Amniotic epithelial cell (primary cell): ENCODE measurements at regions not wholly inside any gene's neighbourhood (a gene's known extent, or its start where the extent isn't known, plus 50 kb on each side); places are given as distances from the start of the nearest gene placed in this dataset.

ENCODE experiments used
- DNase-seq: peaks from one replicate; pipeline ENCODE4 v3.0.0-alpha.2; 2010; ENCODE audit warnings: low read depth

DNA sequence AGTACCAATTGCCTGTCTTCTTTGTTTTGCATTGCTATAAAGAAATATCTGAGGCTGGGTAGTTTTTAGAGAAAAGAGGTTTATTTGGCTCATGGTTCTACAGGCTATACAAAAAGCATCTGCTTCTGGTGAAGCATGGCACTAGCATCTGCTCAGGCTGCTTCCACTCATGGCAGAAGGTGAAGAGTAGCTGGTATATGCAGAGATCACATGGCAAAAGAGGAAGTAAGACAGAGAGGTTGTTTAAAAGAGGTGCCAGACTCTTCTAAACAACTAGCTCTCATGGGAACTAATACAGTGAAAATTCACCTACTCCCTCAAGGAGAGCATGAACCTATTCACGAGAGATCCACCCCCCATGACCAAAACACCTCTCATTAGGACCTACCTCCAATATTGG, 56.7 kb upstream of the GUCA2B start:
- no peak for DNase-seq

DNA sequence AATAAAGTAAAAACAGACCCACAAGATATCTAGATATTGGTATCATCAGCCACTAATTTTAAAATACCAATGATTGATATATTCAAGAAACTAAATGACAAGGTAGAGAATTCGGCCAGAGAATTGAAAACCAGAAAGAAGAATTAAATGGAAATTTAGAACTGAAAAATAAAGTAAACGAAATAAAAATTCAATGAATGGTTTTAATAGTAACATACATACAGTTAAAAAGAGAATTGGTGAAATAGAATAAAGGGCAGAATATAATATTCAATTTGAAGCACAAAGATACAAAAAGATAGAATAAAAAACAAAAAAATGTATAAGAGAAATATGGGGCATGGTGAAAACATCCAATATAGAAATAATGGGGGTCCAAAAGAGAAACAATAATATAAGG, 64.0 kb upstream of the GUCA2B start:
- no peak for DNase-seq

DNA sequence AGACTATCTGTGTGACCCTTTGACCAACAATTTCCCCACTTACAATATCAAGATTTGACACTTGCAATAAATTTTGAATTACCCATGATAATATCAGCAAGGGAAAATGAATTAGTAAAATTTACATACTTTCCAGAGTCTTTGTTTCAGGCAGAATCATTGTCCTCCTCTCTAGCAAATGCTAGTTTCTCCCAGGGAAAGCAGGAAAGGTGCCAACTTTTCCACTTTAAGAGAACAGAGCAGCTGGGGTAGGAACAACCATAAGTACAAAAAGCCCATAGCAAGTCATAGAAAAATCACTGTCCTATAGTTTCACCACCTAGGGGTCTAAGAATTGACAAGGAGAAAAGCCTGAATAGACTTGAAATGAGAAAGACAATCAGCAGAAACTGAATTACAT, 67.1 kb upstream of the GUCA2B start:
- no peak for DNase-seq

DNA sequence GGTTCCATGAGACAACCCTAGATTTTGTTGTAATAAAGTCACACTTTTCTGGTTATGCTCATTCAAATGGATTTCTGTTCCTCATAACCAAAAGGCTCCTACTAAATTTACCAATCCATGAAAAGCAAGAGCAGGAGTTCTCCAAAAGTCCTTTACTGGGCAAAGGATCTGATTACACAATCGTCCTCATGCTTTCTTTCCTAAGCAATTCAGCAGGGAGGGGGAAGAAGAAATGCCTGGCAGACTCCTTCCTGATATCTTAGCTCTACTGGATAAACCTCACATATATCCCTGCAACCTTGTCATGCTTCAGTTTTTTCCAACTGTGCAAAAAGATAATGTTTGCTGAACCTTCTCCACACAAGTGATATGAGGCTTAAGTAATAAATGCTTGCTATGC, 67.6 kb upstream of the GUCA2B start:
- DNase-seq = peak; percentile 81

DNA sequence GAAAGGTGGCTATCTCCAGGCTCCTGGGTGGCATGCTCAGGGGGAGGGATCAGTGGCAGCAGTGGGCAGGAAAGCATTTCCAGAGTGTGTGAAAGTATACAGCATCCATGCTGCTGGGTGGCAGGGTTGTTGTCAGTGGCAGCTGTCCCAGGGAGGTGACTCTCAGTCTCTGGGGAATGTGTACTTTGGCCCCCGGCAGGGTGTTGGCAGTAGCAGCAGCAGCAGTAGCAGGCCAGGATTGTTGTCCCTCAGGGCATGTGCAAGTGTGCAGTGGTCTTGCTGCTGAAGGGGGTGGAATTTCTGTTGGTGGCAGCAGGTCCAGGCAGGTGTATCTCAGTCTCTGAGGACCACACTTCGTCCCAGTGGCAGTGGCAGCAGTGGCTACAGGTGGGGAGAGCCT, 71.7 kb upstream of the GUCA2B start:
- DNase-seq = no peak

DNA sequence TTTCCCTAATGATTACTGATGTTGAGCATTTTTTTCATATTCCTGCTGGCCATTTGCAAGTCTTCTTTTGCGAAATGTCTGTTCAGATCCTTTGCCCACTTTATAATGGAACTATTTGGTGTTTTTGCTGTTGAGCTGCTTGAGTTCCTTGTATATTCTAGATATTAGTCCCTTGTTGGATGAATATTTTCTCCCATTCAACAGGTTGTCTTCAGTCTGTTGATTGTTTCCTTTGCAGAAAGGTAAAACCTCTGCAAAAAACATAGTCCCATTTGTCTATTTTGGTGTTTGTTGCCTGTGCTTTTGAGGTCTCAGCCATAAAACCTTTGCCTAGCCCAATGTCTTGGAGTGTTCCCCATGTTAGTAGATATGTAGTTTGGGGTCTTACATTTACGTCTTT, 78.0 kb upstream of the GUCA2B start:
- no peak for DNase-seq

DNA sequence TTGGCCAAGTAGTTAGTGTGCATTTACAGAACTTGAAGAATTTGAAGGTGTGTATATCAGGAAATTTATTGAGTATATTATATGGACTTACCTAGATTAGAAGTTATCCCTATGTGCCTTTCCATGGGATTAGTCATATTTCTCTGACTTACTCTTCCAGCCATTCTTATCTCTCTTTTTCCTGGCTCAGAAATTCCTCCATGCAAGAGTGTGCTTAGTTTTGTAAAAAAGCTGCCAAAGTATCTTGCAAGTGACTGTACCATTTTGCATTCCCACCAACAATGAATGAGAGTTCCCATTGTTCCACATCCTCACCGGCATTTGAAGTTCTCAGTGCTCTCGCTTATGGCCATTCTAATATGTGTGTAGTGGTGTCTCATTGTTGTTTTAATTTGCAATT, 82.2 kb upstream of the GUCA2B start:
- peak; percentile 13 for DNase-seq

DNA sequence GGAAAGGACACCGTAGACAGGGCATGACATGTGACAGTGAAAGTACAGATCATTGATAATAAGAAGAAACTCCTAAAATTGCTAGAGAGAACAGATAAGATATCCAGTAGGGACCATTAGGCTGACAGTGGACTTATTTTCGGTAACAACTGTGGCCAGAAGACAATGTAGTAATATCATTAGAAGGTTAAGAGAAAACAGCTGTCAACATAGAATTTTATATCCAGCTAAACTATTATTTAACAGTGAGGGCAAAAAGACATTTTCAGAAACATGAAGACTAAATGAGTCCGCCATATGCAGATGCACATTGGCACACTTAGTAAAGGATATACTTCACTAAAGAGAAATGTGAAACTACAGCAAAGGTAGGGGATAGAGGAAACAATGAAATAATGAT, 95.4 kb upstream of the GUCA2B start:
- no peak for DNase-seq

DNA sequence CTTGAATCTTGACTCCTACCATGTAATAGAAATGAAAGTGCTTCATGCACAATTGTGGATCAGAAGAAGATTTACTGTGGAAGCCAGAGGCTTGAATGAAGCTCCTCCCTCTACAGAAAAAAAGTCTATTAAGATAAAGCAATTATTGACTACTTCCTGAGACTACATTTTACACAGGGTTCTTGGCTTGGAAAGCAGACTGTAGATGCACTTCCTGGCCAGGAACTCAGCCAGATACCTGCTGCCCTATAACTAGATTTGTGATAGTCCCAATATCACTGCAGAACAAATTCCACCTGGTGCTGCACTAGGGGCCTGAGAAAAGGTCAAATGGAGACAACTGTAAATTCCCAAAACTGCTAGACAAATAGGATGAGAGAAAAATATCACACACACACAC, 96.8 kb upstream of the GUCA2B start:
- no peak for DNase-seq

DNA sequence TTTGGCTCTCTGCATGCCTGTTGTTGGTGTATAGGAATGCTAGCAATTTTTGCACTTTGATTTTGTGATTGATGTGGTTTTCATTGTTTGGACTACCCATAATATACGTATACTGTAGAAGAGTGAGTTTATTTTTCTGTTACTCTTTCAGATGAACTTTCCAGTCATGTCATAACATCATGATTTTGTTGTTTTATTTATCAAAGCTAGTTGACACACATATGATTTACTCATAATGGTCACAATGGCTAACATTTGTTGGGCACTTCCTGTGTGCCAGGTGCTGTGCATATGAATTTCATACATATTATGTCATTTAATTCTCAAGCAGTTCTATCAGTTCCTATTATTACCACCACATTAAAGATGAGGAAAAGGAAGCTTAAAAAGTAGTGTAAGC, 98.1 kb upstream of the GUCA2B start:
- DNase-seq = no peak

DNA sequence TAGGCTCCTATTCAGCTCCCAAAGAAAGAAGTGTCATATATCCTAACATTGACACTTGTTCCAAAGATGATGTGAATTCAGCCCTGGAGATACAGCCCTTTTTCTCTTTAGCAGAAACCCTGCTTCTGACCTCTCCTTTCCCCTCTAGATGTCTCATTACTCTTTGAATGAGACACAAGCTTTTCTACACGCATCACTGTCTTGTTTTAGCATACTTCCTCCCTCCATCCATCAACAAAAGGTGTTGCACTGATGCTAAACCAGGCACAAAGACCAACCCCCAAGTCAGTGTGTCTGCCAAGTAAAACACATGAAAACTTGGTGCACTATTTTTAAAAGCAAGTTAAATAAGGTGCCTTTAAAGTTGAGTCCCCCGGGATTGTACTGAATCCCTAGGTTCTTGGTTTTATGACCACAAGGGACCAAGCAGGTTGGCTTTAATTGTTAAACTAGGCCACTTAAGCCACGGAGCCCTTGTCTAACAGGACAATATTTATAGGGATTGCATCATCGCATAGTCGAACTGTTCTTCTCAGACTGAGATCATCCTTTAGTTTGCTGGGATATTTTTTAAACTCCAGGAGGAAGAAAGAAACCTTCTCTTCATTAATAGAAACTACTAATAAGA, 101.0 kb upstream of the GUCA2B start:
- DNase-seq = peak; percentile 4

DNA sequence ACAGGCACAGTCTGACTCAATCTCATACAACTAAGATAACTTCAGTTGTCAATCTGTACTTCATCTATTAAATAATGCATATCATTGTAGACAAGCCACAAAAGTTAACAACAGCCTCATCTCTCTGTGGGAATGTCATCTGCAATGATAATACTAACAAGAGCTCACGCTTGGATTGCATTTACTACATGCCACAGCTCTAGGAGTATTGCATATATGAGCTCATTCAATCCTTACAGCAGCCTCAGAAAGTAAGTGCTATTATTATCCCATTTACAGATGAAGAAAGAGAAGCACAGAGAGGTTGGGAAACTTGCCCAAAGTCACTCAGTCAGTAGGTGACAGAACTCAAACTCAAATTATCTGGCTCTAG, 105.7 kb upstream of the GUCA2B start:
- peak; percentile 61 for DNase-seq

DNA sequence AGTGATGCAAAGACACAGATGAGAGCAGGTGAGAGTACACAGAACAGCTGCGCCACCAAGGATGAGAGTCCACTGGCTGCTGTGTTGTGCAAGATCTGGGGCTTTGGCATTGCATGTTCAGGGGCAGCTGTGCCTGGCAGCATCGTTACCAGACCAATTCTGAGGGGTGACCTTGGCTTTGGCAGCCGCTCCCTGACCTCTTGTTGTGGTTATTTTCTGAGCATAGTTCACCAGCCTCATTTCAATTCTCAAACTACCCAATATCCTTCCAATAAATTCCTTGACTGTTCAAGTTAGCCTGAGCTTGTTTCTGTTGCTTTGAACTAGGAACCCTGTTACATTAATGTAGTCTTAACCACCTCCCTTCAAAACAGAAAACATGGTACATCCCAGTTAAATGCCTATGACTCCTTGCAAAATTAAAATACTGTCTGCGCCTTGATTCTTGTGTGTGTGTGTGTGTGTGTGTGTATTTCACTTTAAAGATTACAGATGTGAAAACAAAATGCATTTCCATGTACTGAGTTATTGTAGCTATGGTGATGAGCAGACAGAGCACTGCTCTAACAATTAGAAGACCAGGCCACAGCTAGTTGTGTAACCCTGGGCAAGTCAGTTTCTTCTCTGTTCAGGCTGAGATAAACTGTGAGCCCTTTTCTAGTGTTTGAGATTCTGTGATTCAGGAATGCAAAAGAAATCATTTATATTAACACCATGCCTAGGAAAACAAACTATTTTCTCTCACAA, 106.3 kb upstream of the GUCA2B start:
- DNase-seq = peak; percentile 64

DNA sequence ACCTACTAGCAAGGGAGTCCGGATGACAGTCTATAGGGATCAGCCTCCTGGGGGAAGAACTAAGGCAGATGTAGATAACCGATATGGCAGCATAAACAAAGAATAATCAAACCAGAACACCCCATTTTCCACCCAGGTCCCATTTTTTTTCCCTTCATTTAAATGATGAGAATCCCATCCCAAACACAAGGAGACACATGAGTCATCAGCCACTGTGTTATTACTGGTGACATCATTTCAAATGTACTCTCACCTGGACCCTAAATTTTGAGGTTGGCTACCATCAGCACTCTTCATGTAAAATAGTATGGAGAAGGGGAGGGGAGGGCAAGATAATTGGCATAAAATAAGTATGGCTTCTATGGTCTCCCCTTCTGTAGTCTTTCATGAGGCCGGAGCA, 108.9 kb upstream of the GUCA2B start:
- no peak for DNase-seq

DNA sequence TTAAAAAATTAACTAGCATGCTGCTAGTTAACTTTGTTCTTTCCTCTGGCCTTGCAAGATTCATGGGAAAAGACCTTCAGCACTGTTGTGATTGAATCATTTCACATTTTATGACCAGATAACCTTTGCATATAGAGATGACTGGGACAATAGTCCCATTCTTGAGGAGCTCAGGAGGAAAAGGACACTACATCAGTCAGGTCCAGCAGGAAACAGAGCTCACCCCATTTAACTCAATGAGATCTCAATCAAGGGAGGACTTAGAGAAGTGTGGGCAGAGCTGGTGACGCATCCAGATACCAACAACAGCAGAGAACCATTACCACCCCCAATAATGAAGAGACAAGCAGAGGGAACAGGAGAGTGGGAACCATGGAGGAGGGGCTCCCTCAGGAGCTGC, 109.4 kb upstream of the GUCA2B start:
- no peak for DNase-seq

DNA sequence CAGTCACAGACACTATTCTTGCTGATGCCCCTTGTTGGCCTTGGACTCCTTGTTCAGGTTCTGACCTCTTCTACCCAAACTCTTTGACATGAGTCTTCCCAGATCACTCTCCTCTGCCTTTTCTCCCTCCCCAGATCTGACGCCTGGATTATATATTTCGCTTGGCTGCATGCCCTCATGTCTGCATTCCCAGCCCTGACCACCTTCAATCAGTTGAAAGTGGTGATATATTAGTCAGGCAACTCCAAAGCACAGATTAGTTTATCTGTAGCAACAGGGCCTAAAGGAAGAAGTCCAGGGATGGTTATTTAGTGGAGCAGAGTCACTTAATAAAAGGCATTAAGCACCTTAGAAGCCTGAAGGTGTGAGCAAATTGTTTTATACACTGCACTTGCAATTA, 110.0 kb upstream of the GUCA2B start:
- DNase-seq = peak; percentile 50

DNA sequence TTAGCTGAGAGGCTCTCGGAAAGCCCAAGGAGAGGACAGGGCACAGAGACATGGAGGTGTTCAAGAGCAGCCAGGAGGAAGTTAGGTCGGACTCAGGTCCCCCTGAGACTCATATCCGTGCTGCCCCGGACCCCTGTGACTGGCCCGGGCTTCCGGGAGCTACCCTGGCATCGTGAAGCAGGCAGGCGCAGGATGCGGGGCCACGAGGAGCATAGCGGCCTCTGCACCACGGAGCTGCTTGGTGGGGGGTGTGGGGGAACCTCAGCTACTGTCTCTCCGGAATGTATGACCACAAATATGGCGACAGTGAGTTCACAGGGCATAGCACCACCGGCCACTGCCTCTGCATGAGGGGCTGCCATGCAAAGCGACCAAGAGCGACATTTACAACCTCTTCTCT, 112.2 kb upstream of the GUCA2B start:
- DNase-seq = no peak

DNA sequence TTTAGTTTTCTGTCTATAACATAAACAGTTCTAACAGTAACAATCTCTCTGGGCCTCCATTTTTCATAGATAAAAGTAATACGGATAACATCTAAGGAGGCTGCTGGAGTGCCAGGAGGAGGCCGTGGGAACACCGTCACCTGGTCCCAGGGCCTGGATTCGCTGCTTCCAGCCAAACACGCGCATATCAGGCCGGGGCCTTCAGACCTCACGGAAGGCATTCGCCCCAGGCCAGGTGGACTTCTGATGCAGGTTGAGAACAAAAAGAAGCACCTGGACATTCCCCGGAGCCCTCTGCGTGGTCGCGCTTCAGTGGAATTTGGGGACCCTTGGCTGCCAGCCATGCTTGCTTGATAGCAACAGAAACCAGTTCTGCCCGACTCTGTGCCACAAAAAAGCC, 113.1 kb upstream of the GUCA2B start:
- DNase-seq = no peak

DNA sequence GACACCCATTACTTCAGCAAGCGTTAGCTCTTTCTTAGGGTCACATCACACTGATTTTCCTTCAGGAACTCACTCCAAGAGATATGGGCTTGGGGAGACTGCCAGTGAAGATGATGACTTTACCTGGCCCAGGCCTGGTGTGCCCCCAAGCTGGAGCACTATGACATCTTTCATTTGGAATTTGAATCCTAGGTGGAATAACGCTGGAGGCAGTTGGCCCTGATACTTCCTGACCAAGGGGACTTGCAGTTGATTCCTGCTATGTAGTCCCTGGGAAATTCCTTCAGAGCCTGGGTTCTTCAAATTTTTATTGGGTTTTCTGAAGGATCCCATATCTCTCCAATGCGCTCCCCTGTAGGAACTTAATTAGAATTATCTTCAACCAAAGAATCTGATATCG, 114.9 kb upstream of the GUCA2B start:
- DNase-seq = no peak

DNA sequence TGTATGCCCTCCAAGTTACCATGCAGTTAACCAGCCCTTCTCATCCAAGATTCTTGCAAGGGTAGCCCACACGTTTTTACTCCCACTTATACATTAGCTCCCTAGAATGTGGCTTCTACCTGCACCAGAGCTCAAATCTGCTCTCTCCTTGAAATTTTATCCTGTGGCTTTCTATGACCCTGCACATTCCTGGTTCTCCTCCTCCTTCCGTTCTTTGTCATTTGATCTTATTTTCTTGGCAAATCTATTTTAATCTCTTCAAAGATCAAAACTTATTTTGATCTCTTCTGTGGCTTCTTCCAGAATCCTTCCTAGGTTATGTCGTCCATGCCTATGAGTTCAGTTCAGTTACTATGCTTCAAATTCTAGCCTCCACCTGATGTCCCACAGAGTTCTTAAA, 115.6 kb upstream of the GUCA2B start:
- no peak for DNase-seq

DNA sequence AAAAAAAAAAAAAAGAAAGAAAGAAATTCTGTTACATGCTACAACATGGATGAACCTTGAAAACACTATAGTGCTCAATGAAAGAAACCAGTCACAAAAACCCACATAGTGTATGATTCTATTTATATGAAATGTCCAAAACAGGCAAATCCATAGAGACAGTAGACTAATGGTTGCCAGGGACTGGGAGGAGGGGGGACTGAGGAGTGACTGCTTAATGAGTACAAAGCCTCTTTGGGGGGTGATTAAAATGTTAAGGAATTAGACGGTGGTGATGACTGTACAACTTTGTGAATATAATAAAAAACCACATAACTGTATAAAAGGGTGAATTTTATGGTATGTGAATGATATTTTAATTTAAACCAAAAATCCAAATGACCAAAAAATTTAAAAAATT, 116.0 kb upstream of the GUCA2B start:
- no peak for DNase-seq

DNA sequence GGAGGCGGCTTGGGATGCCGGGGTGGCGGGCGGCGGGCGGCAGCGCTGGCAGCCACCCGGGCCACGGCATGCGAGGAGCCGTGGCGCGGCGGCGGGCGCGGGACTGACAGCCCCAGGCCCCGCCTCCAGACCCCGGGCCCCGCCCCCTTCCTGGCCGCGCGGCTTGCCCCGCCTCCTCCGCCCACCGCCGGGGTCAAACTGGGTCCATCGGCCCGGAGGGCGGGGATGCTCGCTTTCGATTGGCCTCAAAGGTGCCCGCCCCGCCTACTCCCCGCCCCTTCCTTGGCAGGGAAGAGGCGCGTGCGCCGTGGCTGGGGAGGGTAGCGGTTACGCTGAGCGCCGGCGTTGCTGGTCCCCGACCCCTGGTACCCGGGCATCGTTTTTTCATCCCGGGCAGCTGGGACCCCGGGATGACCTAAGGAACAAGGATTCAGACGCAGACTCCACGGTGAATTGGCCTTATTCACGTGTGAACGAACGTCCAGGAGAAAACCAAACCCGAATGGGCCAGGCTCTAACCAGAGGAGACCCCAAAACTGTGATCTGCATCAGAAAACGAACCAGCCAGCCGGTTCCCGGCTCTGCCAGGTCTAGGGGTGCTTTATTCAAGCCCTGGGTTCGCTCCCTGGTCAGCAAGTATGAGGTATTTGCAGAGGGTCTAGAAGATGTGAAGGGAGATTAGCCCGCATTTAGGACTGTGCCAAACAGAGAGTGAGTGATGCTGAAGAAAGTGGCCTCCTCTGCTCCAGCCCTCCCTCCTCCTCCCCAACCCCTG, 117.2 kb upstream of the GUCA2B start:
- DNase-seq = peak; percentile 84

DNA sequence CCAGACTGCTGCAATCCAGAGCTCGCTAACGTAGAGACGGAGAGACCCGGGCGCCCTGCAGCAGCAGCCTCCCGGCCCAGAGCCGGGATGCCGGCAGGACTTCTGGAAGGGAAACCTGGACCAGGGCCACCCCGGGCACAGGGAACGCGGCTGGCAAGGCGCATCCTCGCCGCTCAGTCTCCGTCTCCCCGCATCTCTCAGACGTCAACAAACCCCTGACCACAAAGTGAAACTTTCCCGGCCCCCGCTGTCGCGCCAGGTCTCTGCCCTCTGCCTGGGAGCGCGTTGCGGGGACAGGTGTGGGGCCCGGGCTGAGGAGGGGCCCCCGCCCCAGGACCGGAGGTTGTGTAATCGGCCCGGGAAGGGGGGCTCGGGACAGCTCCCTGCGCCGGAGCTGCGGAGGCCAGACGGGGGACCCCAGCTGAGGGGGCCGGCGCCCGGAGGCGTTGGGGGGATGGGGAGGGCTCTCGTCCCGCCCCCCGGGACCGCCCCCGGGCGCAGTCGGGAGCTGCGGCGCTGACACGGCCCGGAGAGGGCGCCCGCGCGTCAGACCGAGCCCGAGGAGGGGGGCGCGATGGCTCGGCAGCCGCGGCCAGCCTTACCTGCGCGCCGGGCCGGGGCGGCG, 116.6 kb upstream of the HIVEP3 start:
- peak; percentile 44 for DNase-seq
